K562 (cell line): ENCODE measurements at regions not wholly inside any gene's neighbourhood (a gene's known extent, or its start where the extent isn't known, plus 50 kb on each side); places are given as distances from the start of the nearest gene placed in this dataset.

Experiments used
- FOXK1 ChIP-seq: sonication (generic); formaldehyde crosslinking; IDR thresholded peaks from 2 replicates; pipeline ENCODE4 v1.8.0; 2022; ENCODE audit warnings: missing genetic modification reagents, mild to moderate bottlenecking, borderline replicate concordance
- HLTF ChIP-seq: fragments of 450-650 bp; IDR thresholded peaks from 2 replicates; pipeline ENCODE4 v1.6.1; 2016
- KLF16 ChIP-seq: IDR thresholded peaks from 2 replicates; pipeline ENCODE4 v1.6.1; 2016; ENCODE audit warnings: antibody characterized with exemption
- NR2F6 ChIP-seq: fragments of 450-650 bp; formaldehyde crosslinking; IDR thresholded peaks from 2 replicates; pipeline ENCODE4 v1.4.0; 2020; ENCODE audit warnings: mild to moderate bottlenecking
- PPARD ChIP-seq: fragments of 250-450 bp; sonication (Bioruptor Pico); IDR thresholded peaks from 2 replicates; pipeline ENCODE4 v1.8.0; 2022; ENCODE audit warnings: inconsistent platforms, mild to moderate bottlenecking, moderate library complexity
- ZBTB5 ChIP-seq: fragments of 450-650 bp; IDR thresholded peaks from 2 replicates; pipeline ENCODE4 v1.6.1; 2017; ENCODE audit warnings: antibody characterized with exemption
- ZNF384 ChIP-seq: IDR thresholded peaks from 2 replicates; pipeline ENCODE4 v1.6.1; 2012; ENCODE audit warnings: low read depth, low read length, improper control_type of control experiment
- ZNF584 ChIP-seq: fragments of 200-800 bp; sonication (Bioruptor generic); IDR thresholded peaks from 2 replicates; pipeline ENCODE4 v1.6.1; 2016; ENCODE audit warnings: low read depth, mild to moderate bottlenecking, missing genetic modification characterization, missing compliant biosample characterization
- TF ChIP-seq, protein P1 (sequence below): fragments of 450-650 bp; IDR thresholded peaks from 2 replicates; pipeline ENCODE4 v1.7.0; 2016; ENCODE audit warnings: borderline replicate concordance
- TF ChIP-seq, protein P2 (sequence below), 2 experiments: IDR thresholded peaks in 1 of 2; conservative IDR thresholded peaks in 1 of 2; 2 replicates each; pipeline ENCODE4 v1.6.1; 2016; ENCODE audit warnings: low read depth in 2 of 2, mild to moderate bottlenecking in 1 of 2, missing compliant biosample characterization in 1 of 2, missing genetic modification characterization in 1 of 2, moderate library complexity in 1 of 2

GRCh38 chr17:70274255-70274654 is 104.9 kb downstream of the KCNJ2 start (continued):
- TF ChIP-seq PPARD (CRISPR knock-in tag) (no peak), KLF16 (no peak), ZBTB5 (no peak), HLTF (no peak), FOXK1 (CRISPR knock-in tag) (no peak), NR2F6 (no peak), ZNF384 (no peak), ZNF584 (no peak)
- TF ChIP-seq, protein P1, sequence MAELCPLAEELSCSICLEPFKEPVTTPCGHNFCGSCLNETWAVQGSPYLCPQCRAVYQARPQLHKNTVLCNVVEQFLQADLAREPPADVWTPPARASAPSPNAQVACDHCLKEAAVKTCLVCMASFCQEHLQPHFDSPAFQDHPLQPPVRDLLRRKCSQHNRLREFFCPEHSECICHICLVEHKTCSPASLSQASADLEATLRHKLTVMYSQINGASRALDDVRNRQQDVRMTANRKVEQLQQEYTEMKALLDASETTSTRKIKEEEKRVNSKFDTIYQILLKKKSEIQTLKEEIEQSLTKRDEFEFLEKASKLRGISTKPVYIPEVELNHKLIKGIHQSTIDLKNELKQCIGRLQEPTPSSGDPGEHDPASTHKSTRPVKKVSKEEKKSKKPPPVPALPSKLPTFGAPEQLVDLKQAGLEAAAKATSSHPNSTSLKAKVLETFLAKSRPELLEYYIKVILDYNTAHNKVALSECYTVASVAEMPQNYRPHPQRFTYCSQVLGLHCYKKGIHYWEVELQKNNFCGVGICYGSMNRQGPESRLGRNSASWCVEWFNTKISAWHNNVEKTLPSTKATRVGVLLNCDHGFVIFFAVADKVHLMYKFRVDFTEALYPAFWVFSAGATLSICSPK, result no peak
- TF ChIP-seq, protein P2, sequence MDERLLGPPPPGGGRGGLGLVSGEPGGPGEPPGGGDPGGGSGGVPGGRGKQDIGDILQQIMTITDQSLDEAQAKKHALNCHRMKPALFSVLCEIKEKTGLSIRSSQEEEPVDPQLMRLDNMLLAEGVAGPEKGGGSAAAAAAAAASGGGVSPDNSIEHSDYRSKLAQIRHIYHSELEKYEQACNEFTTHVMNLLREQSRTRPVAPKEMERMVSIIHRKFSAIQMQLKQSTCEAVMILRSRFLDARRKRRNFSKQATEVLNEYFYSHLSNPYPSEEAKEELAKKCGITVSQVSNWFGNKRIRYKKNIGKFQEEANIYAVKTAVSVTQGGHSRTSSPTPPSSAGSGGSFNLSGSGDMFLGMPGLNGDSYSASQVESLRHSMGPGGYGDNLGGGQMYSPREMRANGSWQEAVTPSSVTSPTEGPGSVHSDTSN (CRISPR knock-in tag; IDR thresholded peaks at IDR 0.05; ENCODE audit: low read depth), result no peak
- TF ChIP-seq, protein P2 (tag; conservative IDR thresholded peaks at IDR 0.05; ENCODE audit: low read depth), result no peak
